ENCODE measurements at regions not wholly inside any gene's neighbourhood (a gene's known extent, or its start where the extent isn't known, plus 50 kb on each side); places are given as distances from the start of the nearest gene placed in this dataset.

- TF ChIP-seq, protein P1, sequence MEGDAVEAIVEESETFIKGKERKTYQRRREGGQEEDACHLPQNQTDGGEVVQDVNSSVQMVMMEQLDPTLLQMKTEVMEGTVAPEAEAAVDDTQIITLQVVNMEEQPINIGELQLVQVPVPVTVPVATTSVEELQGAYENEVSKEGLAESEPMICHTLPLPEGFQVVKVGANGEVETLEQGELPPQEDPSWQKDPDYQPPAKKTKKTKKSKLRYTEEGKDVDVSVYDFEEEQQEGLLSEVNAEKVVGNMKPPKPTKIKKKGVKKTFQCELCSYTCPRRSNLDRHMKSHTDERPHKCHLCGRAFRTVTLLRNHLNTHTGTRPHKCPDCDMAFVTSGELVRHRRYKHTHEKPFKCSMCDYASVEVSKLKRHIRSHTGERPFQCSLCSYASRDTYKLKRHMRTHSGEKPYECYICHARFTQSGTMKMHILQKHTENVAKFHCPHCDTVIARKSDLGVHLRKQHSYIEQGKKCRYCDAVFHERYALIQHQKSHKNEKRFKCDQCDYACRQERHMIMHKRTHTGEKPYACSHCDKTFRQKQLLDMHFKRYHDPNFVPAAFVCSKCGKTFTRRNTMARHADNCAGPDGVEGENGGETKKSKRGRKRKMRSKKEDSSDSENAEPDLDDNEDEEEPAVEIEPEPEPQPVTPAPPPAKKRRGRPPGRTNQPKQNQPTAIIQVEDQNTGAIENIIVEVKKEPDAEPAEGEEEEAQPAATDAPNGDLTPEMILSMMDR (IDR thresholded peaks at IDR 0.05): no peak
- no peak for TF ChIP-seq POLR2A (IDR thresholded peaks at IDR 0.05)
These were observed 707.8 kb downstream of the DSC3 start for GRCh38 chr18:30334781-30335180.
